ENCODE measurements at regions not wholly inside any gene's neighbourhood (a gene's known extent, or its start where the extent isn't known, plus 50 kb on each side); places are given as distances from the start of the nearest gene placed in this dataset.
A peak's percentile ranks its signal among the peaks of the same experiment; 100 is the strongest.

DNA sequence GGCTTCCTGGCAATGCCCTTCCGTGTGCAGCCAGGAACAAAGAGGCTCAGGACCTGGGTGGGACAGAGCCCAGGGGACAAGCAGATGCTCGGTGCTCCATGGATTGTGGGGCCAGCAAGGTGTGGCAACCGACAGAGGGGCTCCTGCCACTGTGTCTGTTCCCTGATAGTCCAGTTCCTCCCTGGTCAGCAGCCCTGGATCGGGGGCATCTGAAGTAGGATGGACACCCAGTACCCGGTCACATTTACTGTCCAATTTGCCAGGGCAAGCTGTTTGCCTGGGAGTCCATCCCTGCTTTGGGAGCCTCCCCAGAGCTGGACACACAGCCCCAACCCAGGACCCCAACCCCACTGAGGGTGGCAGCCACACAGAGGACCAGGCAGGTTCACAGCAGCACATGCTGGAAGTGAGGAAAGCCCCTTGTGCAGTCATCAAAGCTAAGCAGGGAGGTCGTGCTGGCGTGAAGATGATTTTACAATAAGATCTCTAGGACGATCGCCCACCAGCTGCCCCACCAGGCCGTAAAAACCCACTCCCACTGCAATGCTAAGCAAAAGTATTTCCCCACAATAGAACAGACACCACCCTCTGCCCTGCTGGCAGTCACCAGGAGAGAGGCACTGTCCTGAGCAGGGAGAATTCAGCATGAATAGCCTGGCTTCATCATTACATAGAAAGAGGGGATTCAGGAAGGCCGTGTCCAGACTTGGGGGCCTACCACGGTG is 141.7 kb downstream of the NDUFA10 start:
- DNase-seq = no peak
- no peaks in the 10 kb centered on the region for H3K36me3 Mint-ChIP-seq (ENCODE audit: low read depth)
- peaks cover 3% of the 10 kb centered on the region for H3K27me3 Mint-ChIP-seq (ENCODE audit: insufficient read depth)
- H3K9me3 Mint-ChIP-seq = peaks cover 24% of the 10 kb centered on the region
- TF ChIP-seq, protein P1, sequence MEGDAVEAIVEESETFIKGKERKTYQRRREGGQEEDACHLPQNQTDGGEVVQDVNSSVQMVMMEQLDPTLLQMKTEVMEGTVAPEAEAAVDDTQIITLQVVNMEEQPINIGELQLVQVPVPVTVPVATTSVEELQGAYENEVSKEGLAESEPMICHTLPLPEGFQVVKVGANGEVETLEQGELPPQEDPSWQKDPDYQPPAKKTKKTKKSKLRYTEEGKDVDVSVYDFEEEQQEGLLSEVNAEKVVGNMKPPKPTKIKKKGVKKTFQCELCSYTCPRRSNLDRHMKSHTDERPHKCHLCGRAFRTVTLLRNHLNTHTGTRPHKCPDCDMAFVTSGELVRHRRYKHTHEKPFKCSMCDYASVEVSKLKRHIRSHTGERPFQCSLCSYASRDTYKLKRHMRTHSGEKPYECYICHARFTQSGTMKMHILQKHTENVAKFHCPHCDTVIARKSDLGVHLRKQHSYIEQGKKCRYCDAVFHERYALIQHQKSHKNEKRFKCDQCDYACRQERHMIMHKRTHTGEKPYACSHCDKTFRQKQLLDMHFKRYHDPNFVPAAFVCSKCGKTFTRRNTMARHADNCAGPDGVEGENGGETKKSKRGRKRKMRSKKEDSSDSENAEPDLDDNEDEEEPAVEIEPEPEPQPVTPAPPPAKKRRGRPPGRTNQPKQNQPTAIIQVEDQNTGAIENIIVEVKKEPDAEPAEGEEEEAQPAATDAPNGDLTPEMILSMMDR (IDR thresholded peaks at IDR 0.05) = no peak
- no peak overlapping the region for H3K4me3 Mint-ChIP-seq
- H3K4me1 Mint-ChIP-seq (ENCODE audit: low read depth) = peaks cover 14% of the 10 kb centered on the region
- no peak overlapping the region for H3K27ac Mint-ChIP-seq

DNA sequence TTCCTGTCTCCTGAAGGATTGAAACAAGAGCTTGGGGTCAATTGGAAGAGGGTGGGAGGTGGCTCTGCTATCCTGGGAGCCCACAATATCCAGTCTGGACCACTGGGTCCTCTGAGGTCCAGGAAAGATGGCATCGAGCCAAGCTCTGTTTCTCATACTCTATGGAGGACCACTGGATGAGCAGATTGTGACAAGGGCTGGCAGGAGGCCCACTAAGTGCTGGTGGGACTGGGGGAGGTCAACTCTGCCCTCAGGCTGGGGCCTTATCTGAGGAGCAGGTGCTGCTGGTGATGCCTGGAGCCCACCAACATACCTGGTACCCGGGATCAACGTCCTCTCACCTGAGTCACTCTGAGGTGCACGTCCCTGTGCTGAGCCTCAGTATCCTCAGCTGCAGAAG is 142.4 kb downstream of the NDUFA10 start:
- H3K4me3 Mint-ChIP-seq = no peak overlapping the region
- peaks cover 14% of the 10 kb centered on the region for H3K4me1 Mint-ChIP-seq (ENCODE audit: low read depth)
- peaks cover 24% of the 10 kb centered on the region for H3K9me3 Mint-ChIP-seq
- no peaks in the 10 kb centered on the region for H3K36me3 Mint-ChIP-seq (ENCODE audit: low read depth)
- DNase-seq = no peak
- peaks cover 6% of the 10 kb centered on the region for H3K27me3 Mint-ChIP-seq (ENCODE audit: insufficient read depth)
- TF ChIP-seq, protein P1 (IDR thresholded peaks at IDR 0.05) = no peak
- H3K27ac Mint-ChIP-seq = no peak overlapping the region

DNA sequence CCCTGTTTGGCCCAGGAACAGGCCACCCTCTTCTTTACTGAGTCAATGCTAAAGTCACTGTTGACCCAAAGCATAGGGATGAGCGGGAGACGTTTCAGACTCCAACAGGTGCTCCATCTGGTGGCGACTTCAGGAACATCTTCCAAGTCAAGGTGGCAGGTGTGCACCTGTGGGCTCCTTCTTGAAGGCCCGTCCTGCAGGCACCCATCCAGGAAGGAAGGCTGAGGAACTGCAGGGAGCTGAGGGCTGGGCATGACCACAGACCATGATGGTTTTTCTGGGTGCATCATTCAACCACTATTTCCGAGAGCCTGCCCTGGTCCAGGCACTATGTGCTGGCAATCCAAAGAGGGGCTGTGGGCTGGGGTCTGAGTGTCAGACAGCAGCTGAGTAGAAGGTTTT is 142.8 kb downstream of the NDUFA10 start:
- no peak for DNase-seq
- Mint-ChIP-seq H3K4me3 (peak overlapping the region; percentile 43; the same call in 1 of the 2 replicates), H3K27me3 (ENCODE audit: insufficient read depth) (peaks cover 8% of the 10 kb centered on the region), H3K36me3 (ENCODE audit: low read depth) (no peaks in the 10 kb centered on the region), H3K9me3 (peaks cover 24% of the 10 kb centered on the region), H3K27ac (no peak overlapping the region), H3K4me1 (ENCODE audit: low read depth) (peaks cover 14% of the 10 kb centered on the region)
- TF ChIP-seq, protein P1 (IDR thresholded peaks at IDR 0.05) = peak; percentile 74

DNA sequence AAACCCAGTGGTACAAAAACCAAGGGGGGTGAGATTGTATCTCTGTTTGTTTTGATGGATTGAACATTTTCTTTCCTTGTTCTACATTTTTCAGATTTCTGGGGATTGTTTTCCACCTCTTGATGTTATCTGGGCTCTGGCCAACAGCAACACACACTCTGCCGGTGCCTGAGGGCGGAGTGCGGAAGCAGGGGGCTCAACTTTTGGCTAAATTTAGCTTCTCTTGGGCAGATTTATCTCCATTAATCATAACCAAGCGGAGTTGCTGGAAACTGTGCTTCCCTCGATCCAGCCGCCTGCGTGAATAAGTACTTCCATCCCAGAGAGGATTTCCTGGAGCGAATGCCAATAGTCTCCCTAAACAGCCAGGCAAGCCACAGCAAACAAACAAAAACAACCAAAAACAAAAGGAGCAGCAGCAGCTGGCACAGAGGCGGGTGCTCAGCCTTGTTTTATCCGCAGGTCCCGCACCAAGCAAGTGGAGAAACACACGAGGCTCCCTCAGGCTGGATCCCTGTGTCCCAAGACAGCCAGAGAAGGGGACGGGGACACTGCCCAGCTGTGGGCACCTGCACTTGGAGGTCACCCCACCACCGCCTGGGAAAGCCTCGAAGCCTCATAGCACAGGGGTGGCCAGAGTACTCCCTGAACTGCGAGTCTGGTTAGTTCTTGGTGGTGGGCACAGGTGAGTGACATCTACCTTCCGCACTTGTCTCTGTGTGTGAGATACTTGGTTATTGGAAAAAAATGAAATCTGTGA is 143.4 kb downstream of the NDUFA10 start:
- Mint-ChIP-seq H3K4me3 (peak overlapping the region; percentile 43; the same call in 1 of the 2 replicates), H3K36me3 (ENCODE audit: low read depth) (no peaks in the 10 kb centered on the region), H3K4me1 (ENCODE audit: low read depth) (peaks cover 14% of the 10 kb centered on the region), H3K27me3 (ENCODE audit: insufficient read depth) (peaks cover 8% of the 10 kb centered on the region), H3K27ac (no peak overlapping the region), H3K9me3 (peaks cover 24% of the 10 kb centered on the region)
- TF ChIP-seq, protein P1 (IDR thresholded peaks at IDR 0.05) = no peak
- DNase-seq = no peak

DNA sequence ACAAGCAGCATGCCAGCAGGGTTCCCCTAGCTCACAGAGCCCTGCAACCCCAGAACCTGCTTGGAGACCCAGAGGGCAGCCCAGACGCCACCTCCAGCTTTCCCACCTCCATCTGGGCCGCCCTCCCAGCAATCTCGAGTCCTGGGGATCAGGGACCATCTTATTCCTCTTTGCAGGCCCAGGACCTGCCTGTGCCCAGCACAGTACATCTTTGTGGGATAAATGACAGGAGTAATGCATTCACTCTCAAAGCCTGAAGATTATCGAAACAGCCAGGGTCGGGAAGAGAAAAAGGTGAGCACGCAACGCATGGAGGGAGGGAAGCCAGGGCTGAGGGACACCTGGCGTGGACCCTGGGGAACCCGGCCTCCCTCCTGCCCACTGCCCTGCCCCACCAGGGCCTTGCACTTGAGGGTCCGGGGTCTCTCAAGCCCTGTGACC is 144.1 kb downstream of the NDUFA10 start:
- Mint-ChIP-seq H3K27ac (no peak overlapping the region), H3K4me1 (ENCODE audit: low read depth) (peaks cover 14% of the 10 kb centered on the region), H3K27me3 (ENCODE audit: insufficient read depth) (peaks cover 8% of the 10 kb centered on the region), H3K36me3 (ENCODE audit: low read depth) (no peaks in the 10 kb centered on the region), H3K9me3 (peaks cover 19% of the 10 kb centered on the region), H3K4me3 (no peak overlapping the region)
- no peak for DNase-seq
- TF ChIP-seq, protein P1 (IDR thresholded peaks at IDR 0.05) = no peak

Data from HFFc6 (cell line).